ENCODE measurements at regions not wholly inside any gene's neighbourhood (a gene's known extent, or its start where the extent isn't known, plus 50 kb on each side); places are given as distances from the start of the nearest gene placed in this dataset.

- TF ChIP-seq EZH2phosphoT487 (IDR thresholded peaks at IDR 0.05; ENCODE audit: low read depth) (no peak), CTCF (IDR thresholded peaks at IDR 0.05; ENCODE audit: low read depth, low read length) (no peak)
Observed at GRCh38 chr12:91275321-91275720, 92.7 kb upstream of the DCN start.

All from OCI-LY3 (cell line).